Endothelial cell of umbilical vein (primary cell): ENCODE measurements at regions not wholly inside any gene's neighbourhood (a gene's known extent, or its start where the extent isn't known, plus 50 kb on each side); places are given as distances from the start of the nearest gene placed in this dataset.

ENCODE experiments used
- BruUV-seq: library from RNA; stranded (reverse); fragments of 400-500 nt; replicated peaks from 2 replicates; lab custom pipeline; 2021; lab: Mats Ljungman, UMichigan
- CTCF ChIA-PET: fragments of 300-600, 350-600 bp; sonication (Branson Sonifier 250); formaldehyde crosslinking; loops from one replicate; lab custom pipeline; 2021; ENCODE audit warnings: antibody characterized with exemption, inconsistent platforms; lab: Charles Lee
- POLR2A ChIA-PET: fragments of 300-600, 350-600 bp; sonication (Branson Sonifier 250); formaldehyde crosslinking; loops from one replicate; lab custom pipeline; 2021; ENCODE audit warnings: antibody characterized with exemption, inconsistent platforms; lab: Charles Lee
- DNase-seq: peaks from one replicate; pipeline ENCODE4 v3.0.0-alpha.2; 2011; ENCODE audit warnings: low read depth, low spot score
- FAIRE-seq: peaks from 2 replicates; lab custom pipeline; 2011; peaks lifted over from hg19 to GRCh38; lab: Jason Lieb, UNC
- H2AFZ ChIP-seq: 2 replicates; pipeline ENCODE4 v1.6.0; 2012; ENCODE audit warnings: low read depth, low read length, control low read depth, inconsistent platforms
- H3K27ac ChIP-seq: 2 replicates; pipeline ENCODE4 v1.5.1; 2011; ENCODE audit warnings: low read depth, mild to moderate bottlenecking, control low read depth, low read length, moderate library complexity; ENCODE audit not compliant: insufficient read depth
- H3K27me3 ChIP-seq, 2 experiments: 2 replicates each; pipeline versions ENCODE4 v1.6.0 to v1.6.1; 2011; ENCODE audit warnings: low read length in 2 of 2, mixed read lengths in 1 of 2; ENCODE audit not compliant: control insufficient read depth in 2 of 2, insufficient read depth in 2 of 2
- H3K36me3 ChIP-seq, 2 experiments: 2 replicates in 1 of 2; 3 replicates in 1 of 2; pipeline ENCODE4 v1.5.1; 2011; ENCODE audit warnings: low read length in 2 of 2, mild to moderate bottlenecking in 1 of 2, moderate library complexity in 1 of 2; ENCODE audit not compliant: control insufficient read depth in 2 of 2, insufficient read depth in 2 of 2; ENCODE audit errors: extremely low read depth in 1 of 2
- H3K4me1 ChIP-seq: 3 replicates; pipeline ENCODE4 v1.5.1; 2011; ENCODE audit warnings: mild to moderate bottlenecking, low read length; ENCODE audit not compliant: control insufficient read depth, insufficient read depth; ENCODE audit errors: extremely low read depth
- H3K4me2 ChIP-seq: 2 replicates; pipeline ENCODE4 v1.6.1; 2011; ENCODE audit warnings: low read length, control low read depth, mixed read lengths; ENCODE audit not compliant: insufficient read depth
- H3K4me3 ChIP-seq, 3 experiments: fragments of 200-600 bp in 1 of 3; sonication (generic), shearing (Covaris generic) in 1 of 3; replicated peaks in 1 of 3; 2 replicates each; pipeline ENCODE4 v1.5.1; 2011 to 2016; ENCODE audit warnings: control low read depth in 3 of 3, low read length in 3 of 3, mild to moderate bottlenecking in 2 of 3, inconsistent platforms in 1 of 3, low read depth in 1 of 3, moderate library complexity in 1 of 3; ENCODE audit not compliant: insufficient read depth in 1 of 3
- H3K79me2 ChIP-seq: 2 replicates; pipeline ENCODE4 v1.6.0; 2012; ENCODE audit warnings: low read length, inconsistent platforms; ENCODE audit not compliant: control insufficient read depth, insufficient read depth
- H3K9ac ChIP-seq: replicated peaks from 2 replicates; pipeline ENCODE3; 2011; ENCODE audit warnings: low read length, control low read depth; ENCODE audit not compliant: insufficient read depth; ENCODE audit errors: extremely low read depth
- H3K9me1 ChIP-seq: replicated peaks from 3 replicates; pipeline ENCODE4 v1.6.0; 2011; ENCODE audit warnings: mild to moderate bottlenecking, low read length; ENCODE audit not compliant: control insufficient read depth, insufficient read depth; ENCODE audit errors: extremely low read depth
- H3K9me3 ChIP-seq: replicated peaks from 2 replicates; pipeline ENCODE4 v1.5.1; 2012; ENCODE audit warnings: low read length, inconsistent platforms; ENCODE audit not compliant: control insufficient read depth, insufficient read depth
- H4K20me1 ChIP-seq: replicated peaks from 2 replicates; pipeline ENCODE3; 2011; ENCODE audit warnings: mild to moderate bottlenecking, low read length; ENCODE audit not compliant: control insufficient read depth, insufficient read depth; ENCODE audit errors: extremely low read depth
- EZH2 ChIP-seq: IDR thresholded peaks from 2 replicates; pipeline ENCODE4 v1.6.1; 2012; ENCODE audit warnings: borderline replicate concordance, low read depth, mild to moderate bottlenecking, moderate library complexity, low read length, inconsistent platforms; ENCODE audit not compliant: severe bottlenecking
- FOS ChIP-seq: IDR thresholded peaks from 2 replicates; pipeline ENCODE4 v1.6.1; 2011; ENCODE audit warnings: mild to moderate bottlenecking, low read length, moderate library complexity, borderline replicate concordance; ENCODE audit not compliant: insufficient read depth
- GATA2 ChIP-seq: IDR thresholded peaks from 2 replicates; pipeline ENCODE4 v1.7.0; 2011; ENCODE audit warnings: low read depth, mild to moderate bottlenecking, moderate library complexity, mixed read lengths, low read length; ENCODE audit not compliant: insufficient read length, insufficient read depth
- JUN ChIP-seq: IDR thresholded peaks from 2 replicates; pipeline ENCODE4 v1.6.1; 2011; ENCODE audit warnings: borderline replicate concordance, low read depth; ENCODE audit not compliant: insufficient read length, insufficient read depth
- MYC ChIP-seq: IDR thresholded peaks from one replicate; pipeline ENCODE4 v1.6.1; 2011; ENCODE audit warnings: mild to moderate bottlenecking, low read depth, low read length
- POLR2A ChIP-seq: IDR thresholded peaks from 2 replicates; pipeline ENCODE4 v1.6.1; 2012; ENCODE audit warnings: low read depth, mild to moderate bottlenecking, control low read depth, low read length
- POLR2AphosphoS5 ChIP-seq: IDR thresholded peaks from 2 replicates; pipeline ENCODE4 v1.6.1; 2012; ENCODE audit warnings: low read depth, mild to moderate bottlenecking, control low read depth, low read length, moderate library complexity; ENCODE audit not compliant: insufficient read depth
- dilution Hi-C: fragments of 300-500 bp; cut with MboI; formaldehyde crosslinking; loops from one replicate; pipeline ENCODE4 v1.15.0; 2019; ENCODE audit warnings: low sequenced_read_pairs; ENCODE audit not compliant: extremely low pct_ligation_motif_present
- intact Hi-C: fragments of 100-400 bp; cut with micrococcal nuclease; formaldehyde crosslinking; loops from one replicate; pipeline ENCODE4 v1.10.0; 2022
- TF ChIP-seq, protein P1 (sequence below), 2 donors: IDR thresholded peaks; 1 replicate in 1 of 2; 2 replicates in 1 of 2; pipeline ENCODE4 v1.5.1; 2011; ENCODE audit warnings: low read length in 2 of 2, mild to moderate bottlenecking in 2 of 2, moderate library complexity in 2 of 2, control low read depth in 1 of 2, inconsistent platforms in 1 of 2, low read depth in 1 of 2; ENCODE audit not compliant: insufficient read depth in 1 of 2; ENCODE audit errors: extremely low read depth in 1 of 2
- TF ChIP-seq, protein P2 (sequence below): IDR thresholded peaks from 2 replicates; pipeline ENCODE4 v1.6.1; 2011; ENCODE audit not compliant: insufficient read depth, insufficient read length

- Histone ChIP-seq H3K27ac (no peak overlapping the region), H3K9me3 (no peaks in the 10 kb centered on the region), H3K27me3 (peaks cover 0 to 2% of the 10 kb centered on the region in 2 experiments), H2AFZ (no peak overlapping the region), H3K9ac (no peak overlapping the region), H3K36me3 (no peaks in the 10 kb centered on the region), H3K4me1 (no peaks in the 10 kb centered on the region), H3K79me2 (no peaks in the 10 kb centered on the region), H3K4me2 (no peak overlapping the region), H3K9me1 (no peaks in the 10 kb centered on the region), H3K4me3 (no peak overlapping the region), H4K20me1 (no peaks in the 10 kb centered on the region)
- DNase-seq (no peak), FAIRE-seq (no peak)
- TF ChIP-seq, protein P1, sequence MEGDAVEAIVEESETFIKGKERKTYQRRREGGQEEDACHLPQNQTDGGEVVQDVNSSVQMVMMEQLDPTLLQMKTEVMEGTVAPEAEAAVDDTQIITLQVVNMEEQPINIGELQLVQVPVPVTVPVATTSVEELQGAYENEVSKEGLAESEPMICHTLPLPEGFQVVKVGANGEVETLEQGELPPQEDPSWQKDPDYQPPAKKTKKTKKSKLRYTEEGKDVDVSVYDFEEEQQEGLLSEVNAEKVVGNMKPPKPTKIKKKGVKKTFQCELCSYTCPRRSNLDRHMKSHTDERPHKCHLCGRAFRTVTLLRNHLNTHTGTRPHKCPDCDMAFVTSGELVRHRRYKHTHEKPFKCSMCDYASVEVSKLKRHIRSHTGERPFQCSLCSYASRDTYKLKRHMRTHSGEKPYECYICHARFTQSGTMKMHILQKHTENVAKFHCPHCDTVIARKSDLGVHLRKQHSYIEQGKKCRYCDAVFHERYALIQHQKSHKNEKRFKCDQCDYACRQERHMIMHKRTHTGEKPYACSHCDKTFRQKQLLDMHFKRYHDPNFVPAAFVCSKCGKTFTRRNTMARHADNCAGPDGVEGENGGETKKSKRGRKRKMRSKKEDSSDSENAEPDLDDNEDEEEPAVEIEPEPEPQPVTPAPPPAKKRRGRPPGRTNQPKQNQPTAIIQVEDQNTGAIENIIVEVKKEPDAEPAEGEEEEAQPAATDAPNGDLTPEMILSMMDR (IDR thresholded peaks at IDR 0.05; ENCODE audit: extremely low read depth in 1 of 2, insufficient read depth in 1 of 2, low read depth in 1 of 2, low read length in 2 of 2): no peak
- TF ChIP-seq FOS: no peak
- TF ChIP-seq, protein P2, sequence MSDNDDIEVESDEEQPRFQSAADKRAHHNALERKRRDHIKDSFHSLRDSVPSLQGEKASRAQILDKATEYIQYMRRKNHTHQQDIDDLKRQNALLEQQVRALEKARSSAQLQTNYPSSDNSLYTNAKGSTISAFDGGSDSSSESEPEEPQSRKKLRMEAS: no peak
- no peak for TF ChIP-seq POLR2A
- TF ChIP-seq JUN: no peak
- no peak for TF ChIP-seq MYC
- TF ChIP-seq POLR2AphosphoS5: no peak
- no peak for TF ChIP-seq GATA2
- TF ChIP-seq EZH2: no peak
- dilution Hi-C loops (no loop called here), intact Hi-C loops (no loop called here)
- ChIA-PET POLR2A (no interaction called here), CTCF (no interaction called here)
- BruUV-seq: no TSS peak
Observed at GRCh38 chr1:36540056-36540455, 57.3 kb upstream of the CSF3R start.
